ENCODE measurements at regions not wholly inside any gene's neighbourhood (a gene's known extent, or its start where the extent isn't known, plus 50 kb on each side); places are given as distances from the start of the nearest gene placed in this dataset.
"Not testable (repeated sequence)": the region's sequence is repeated elsewhere in the genome, so short reads cannot be mapped to it uniquely, and the experiment has no call there.

DNA sequence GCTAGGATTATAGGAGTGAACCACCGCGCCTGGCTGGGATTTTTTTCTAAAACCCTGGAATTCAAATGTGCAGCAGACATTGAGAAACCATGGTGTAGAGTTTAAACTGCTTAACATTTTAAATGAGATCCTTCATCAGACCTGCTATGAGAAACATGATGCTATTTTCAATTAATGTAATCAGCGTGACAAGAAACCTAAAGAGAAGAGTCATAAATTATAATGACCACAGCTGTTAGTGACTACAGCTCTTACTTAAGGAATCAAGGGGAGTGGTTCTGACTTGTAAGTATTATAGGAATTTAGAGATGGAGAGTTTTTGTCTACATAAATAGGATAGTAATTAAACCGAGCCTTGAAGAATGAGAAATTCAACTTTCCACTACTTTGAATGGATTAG is 170.6 kb downstream of the BARX2 start:
- DNase-seq, result no peak
- Histone ChIP-seq H3K36me3 (ENCODE audit: control insufficient read depth, insufficient read depth, low read length) (no peaks in the 10 kb centered on the region), H3K4me1 (ENCODE audit: control insufficient read depth, insufficient read depth, low read length) (no peaks in the 10 kb centered on the region), H3K4me3 (ENCODE audit: low read length) (no peak overlapping the region), H3K27ac (ENCODE audit: low read length) (no peak overlapping the region), H3K27me3 (ENCODE audit: control insufficient read depth, insufficient read depth, low read length) (no peaks in the 10 kb centered on the region), H3K9me3 (replicated peaks; ENCODE audit: control insufficient read depth, low read depth, low read length) (peaks cover 6% of the 10 kb centered on the region)
- no CpG with 5 or more reads among the region's 4 CpGs for WGBS (ENCODE audit: insufficient coverage)

DNA sequence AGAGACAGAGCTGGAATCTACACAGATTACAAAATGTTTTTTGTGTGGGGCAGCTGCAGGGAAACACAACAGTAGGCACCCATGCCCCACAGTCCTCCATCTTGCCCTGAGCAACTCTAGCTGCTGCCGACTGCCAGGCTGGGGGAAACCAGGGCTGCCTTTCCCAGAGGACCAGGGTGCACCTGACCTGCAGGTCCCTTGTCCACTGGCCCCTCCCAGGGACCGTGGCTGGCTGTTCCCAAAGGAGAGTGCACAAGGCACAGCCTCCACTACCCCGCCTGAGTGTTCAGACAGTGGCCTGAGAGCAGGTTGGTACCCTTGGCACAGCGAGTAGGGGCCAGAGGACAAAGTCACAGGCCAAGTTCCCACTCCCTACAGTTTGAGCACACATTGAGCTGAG is 181.8 kb downstream of the BARX2 start:
- H3K36me3 ChIP-seq (ENCODE audit: control insufficient read depth, insufficient read depth, low read length), result no peaks in the 10 kb centered on the region
- H3K27me3 ChIP-seq (ENCODE audit: control insufficient read depth, insufficient read depth, low read length), result no peaks in the 10 kb centered on the region
- no peak for DNase-seq
- no peak overlapping the region for H3K27ac ChIP-seq (ENCODE audit: low read length)
- no peaks in the 10 kb centered on the region for H3K4me1 ChIP-seq (ENCODE audit: control insufficient read depth, insufficient read depth, low read length)
- WGBS (ENCODE audit: insufficient coverage), result 74% methylated on average over 3 of the region's 4 CpGs
- no peaks in the 10 kb centered on the region for H3K9me3 ChIP-seq (replicated peaks; ENCODE audit: control insufficient read depth, low read depth, low read length)
- H3K4me3 ChIP-seq (ENCODE audit: low read length), result no peak overlapping the region

GRCh38 chr11:129569007-129569406 is 193.4 kb downstream of the BARX2 start:
- H3K4me3 ChIP-seq (ENCODE audit: low read length), result no peak overlapping the region
- H3K4me1 ChIP-seq (ENCODE audit: control insufficient read depth, insufficient read depth, low read length), result no peaks in the 10 kb centered on the region
- no peak for DNase-seq
- H3K27me3 ChIP-seq (ENCODE audit: control insufficient read depth, insufficient read depth, low read length), result no peaks in the 10 kb centered on the region
- no peak overlapping the region for H3K27ac ChIP-seq (ENCODE audit: low read length)
- 70% methylated on average over 2 of the region's 3 CpGs for WGBS (ENCODE audit: insufficient coverage)
- peaks cover 10% of the 10 kb centered on the region for H3K9me3 ChIP-seq (replicated peaks; ENCODE audit: control insufficient read depth, low read depth, low read length)
- no peaks in the 10 kb centered on the region for H3K36me3 ChIP-seq (ENCODE audit: control insufficient read depth, insufficient read depth, low read length)

- not testable (repeated sequence) for H3K4me1 ChIP-seq (ENCODE audit: control insufficient read depth, insufficient read depth, low read length); H3K27ac ChIP-seq (ENCODE audit: low read length); H3K4me3 ChIP-seq (ENCODE audit: low read length); DNase-seq; H3K36me3 ChIP-seq (ENCODE audit: control insufficient read depth, insufficient read depth, low read length); H3K27me3 ChIP-seq (ENCODE audit: control insufficient read depth, insufficient read depth, low read length)
- 96% methylated on average over 8 of the region's 8 CpGs for WGBS (ENCODE audit: insufficient coverage)
- H3K9me3 ChIP-seq (replicated peaks; ENCODE audit: control insufficient read depth, low read depth, low read length), result peaks cover 10% of the 10 kb centered on the region
Measured at GRCh38 chr11:129572667-129573066, 197.0 kb downstream of the BARX2 start.

DNA sequence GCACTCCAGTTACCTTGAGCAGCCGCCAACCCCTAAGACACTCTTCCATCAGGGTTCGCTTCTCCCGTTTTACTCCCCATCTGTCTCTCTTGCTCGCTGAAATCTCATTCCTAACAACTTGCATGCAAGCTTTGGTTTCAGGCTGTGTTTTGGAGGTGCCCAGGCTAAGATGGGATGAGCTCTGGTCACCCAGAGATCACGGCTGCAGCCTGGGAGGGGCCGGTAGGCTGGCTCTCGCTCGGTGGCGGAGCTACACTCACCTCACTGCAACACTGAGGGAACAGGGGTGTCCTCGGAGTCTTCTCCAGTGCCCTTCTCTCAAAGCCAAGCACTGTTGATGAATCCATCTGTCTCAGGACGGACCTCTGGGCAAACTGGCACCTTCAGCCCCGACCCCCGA is 197.5 kb downstream of the BARX2 start:
- Histone ChIP-seq H3K27ac (ENCODE audit: low read length) (no peak overlapping the region), H3K4me1 (ENCODE audit: control insufficient read depth, insufficient read depth, low read length) (no peaks in the 10 kb centered on the region), H3K36me3 (ENCODE audit: control insufficient read depth, insufficient read depth, low read length) (no peaks in the 10 kb centered on the region), H3K9me3 (replicated peaks; ENCODE audit: control insufficient read depth, low read depth, low read length) (peaks cover 10% of the 10 kb centered on the region), H3K4me3 (ENCODE audit: low read length) (no peak overlapping the region), H3K27me3 (ENCODE audit: control insufficient read depth, insufficient read depth, low read length) (no peaks in the 10 kb centered on the region)
- 85% methylated on average over 8 of the region's 13 CpGs for WGBS (ENCODE audit: insufficient coverage)
- no peak for DNase-seq

- Histone ChIP-seq H3K9me3 (replicated peaks; ENCODE audit: control insufficient read depth, low read depth, low read length) (peaks cover 5% of the 10 kb centered on the region), H3K27ac (ENCODE audit: low read length) (no peak overlapping the region), H3K27me3 (ENCODE audit: control insufficient read depth, insufficient read depth, low read length) (no peaks in the 10 kb centered on the region), H3K4me1 (ENCODE audit: control insufficient read depth, insufficient read depth, low read length) (no peaks in the 10 kb centered on the region), H3K36me3 (ENCODE audit: control insufficient read depth, insufficient read depth, low read length) (no peaks in the 10 kb centered on the region), H3K4me3 (ENCODE audit: low read length) (no peak overlapping the region)
- WGBS (ENCODE audit: insufficient coverage), result 58% methylated on average over 9 of the region's 13 CpGs
- no peak for DNase-seq
Measured at GRCh38 chr11:129574431-129574830, 198.8 kb downstream of the BARX2 start.

DNA sequence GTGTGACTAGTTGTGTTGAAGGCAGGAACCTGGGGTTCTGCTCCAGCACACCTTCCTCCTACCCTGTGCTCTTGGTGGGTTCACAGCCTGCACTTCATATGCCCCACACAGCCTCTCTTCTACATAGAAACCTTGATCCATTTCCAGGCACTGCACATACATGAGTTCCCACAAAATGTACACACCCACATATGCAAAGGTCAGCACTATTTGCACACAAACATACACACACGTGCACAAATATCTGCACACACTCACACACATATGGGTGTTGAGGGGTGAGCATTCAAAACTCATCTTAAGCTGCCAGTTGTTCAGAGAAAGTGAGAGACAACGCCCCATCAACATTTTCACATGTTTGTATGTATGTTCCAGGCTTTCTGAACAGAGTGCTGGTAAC is 201.0 kb downstream of the BARX2 start:
- Histone ChIP-seq H3K4me1 (ENCODE audit: control insufficient read depth, insufficient read depth, low read length) (no peaks in the 10 kb centered on the region), H3K36me3 (ENCODE audit: control insufficient read depth, insufficient read depth, low read length) (no peaks in the 10 kb centered on the region)
- no CpG with 5 or more reads among the region's 2 CpGs for WGBS (ENCODE audit: insufficient coverage)

GRCh38 chr11:129578006-129578405 is 202.4 kb downstream of the BARX2 start:
- 96% methylated on average over 3 of the region's 4 CpGs for WGBS (ENCODE audit: insufficient coverage)
- Histone ChIP-seq H3K9me3 (replicated peaks; ENCODE audit: control insufficient read depth, low read depth, low read length) (peaks cover 2% of the 10 kb centered on the region), H3K27me3 (ENCODE audit: control insufficient read depth, insufficient read depth, low read length) (peaks cover 2% of the 10 kb centered on the region), H3K36me3 (ENCODE audit: control insufficient read depth, insufficient read depth, low read length) (no peaks in the 10 kb centered on the region), H3K4me3 (ENCODE audit: low read length) (no peak overlapping the region), H3K4me1 (ENCODE audit: control insufficient read depth, insufficient read depth, low read length) (no peaks in the 10 kb centered on the region), H3K27ac (ENCODE audit: low read length) (no peak overlapping the region)
- no peak for DNase-seq

More for the DNA sequence above, 201.0 kb downstream of the BARX2 start:
- Histone ChIP-seq H3K27me3 (ENCODE audit: control insufficient read depth, insufficient read depth, low read length) (no peaks in the 10 kb centered on the region), H3K27ac (ENCODE audit: low read length) (no peak overlapping the region), H3K4me3 (ENCODE audit: low read length) (no peak overlapping the region), H3K9me3 (replicated peaks; ENCODE audit: control insufficient read depth, low read depth, low read length) (peaks cover 3% of the 10 kb centered on the region)
- no peak for DNase-seq

- no peaks in the 10 kb centered on the region for H3K4me1 ChIP-seq (ENCODE audit: control insufficient read depth, insufficient read depth, low read length)
- H3K9me3 ChIP-seq (replicated peaks; ENCODE audit: control insufficient read depth, low read depth, low read length), result no peaks in the 10 kb centered on the region
- H3K36me3 ChIP-seq (ENCODE audit: control insufficient read depth, insufficient read depth, low read length), result no peaks in the 10 kb centered on the region
- peaks cover 6% of the 10 kb centered on the region for H3K27me3 ChIP-seq (ENCODE audit: control insufficient read depth, insufficient read depth, low read length)
- 81% methylated on average over 6 of the region's 10 CpGs for WGBS (ENCODE audit: insufficient coverage)
- H3K4me3 ChIP-seq (ENCODE audit: low read length), result no peak overlapping the region
- H3K27ac ChIP-seq (ENCODE audit: low read length), result no peak overlapping the region
- DNase-seq, result no peak
Measured at GRCh38 chr11:129580278-129580677, 204.6 kb downstream of the BARX2 start.

DNA sequence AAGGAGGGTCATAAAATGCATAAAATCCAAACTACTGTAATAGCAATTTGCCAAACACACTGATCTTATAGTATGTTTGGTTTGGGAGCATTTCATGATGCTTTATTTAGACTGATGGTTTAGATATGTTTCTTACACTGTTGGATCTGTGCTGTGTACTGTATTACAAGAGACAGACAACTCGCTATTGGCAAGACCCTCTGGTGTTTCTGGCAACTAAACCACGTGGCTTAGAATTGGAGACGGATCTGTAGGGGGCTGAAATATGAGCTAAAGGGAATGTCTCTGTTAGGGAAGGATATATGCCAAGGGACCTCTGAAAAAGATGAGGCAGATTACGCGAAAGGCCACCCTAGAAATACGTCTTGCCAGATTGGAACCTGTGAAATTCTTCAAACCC is 208.7 kb downstream of the BARX2 start:
- no peaks in the 10 kb centered on the region for H3K36me3 ChIP-seq (ENCODE audit: control insufficient read depth, insufficient read depth, low read length)
- H3K4me3 ChIP-seq (ENCODE audit: low read length), result no peak overlapping the region
- peak; percentile 45 for DNase-seq
- WGBS (ENCODE audit: insufficient coverage), result 3% methylated on average over 3 of the region's 6 CpGs
- no peaks in the 10 kb centered on the region for H3K4me1 ChIP-seq (ENCODE audit: control insufficient read depth, insufficient read depth, low read length)
- no peaks in the 10 kb centered on the region for H3K9me3 ChIP-seq (replicated peaks; ENCODE audit: control insufficient read depth, low read depth, low read length)
- peaks cover 8% of the 10 kb centered on the region for H3K27me3 ChIP-seq (ENCODE audit: control insufficient read depth, insufficient read depth, low read length)
- H3K27ac ChIP-seq (ENCODE audit: low read length), result no peak overlapping the region

DNA sequence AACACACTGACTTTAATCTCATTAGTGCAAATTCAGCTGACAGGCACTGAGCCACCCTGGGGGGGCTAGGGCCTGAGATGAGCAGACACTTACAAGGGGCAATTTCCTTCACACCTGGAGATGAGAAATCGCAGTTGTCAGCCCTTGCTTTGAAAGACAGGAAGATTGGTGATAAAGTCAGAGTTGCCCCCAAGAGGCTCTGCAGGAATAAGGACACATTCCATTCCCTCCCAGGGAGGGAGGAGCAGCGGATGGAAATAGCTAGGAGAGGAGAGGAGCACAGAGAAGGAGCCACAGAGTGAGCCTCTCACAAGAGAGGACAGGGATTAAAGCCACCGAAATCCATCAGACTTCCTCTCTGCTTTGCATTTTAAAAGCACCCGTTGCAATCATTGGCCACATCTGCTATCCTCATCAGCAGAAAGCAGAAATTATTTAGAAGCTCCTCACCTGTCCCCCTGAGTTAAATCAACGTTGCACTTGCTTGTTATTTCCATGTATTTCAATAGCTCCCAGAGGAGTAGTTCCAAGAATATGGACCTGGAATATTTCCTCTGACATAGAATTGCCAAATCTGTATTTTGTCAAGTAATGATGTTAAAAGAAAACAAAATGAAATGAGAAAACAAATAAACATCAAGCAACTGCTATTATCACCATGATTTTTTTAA is 213.7 kb downstream of the BARX2 start:
- Histone ChIP-seq H3K4me1 (ENCODE audit: control insufficient read depth, insufficient read depth, low read length) (no peaks in the 10 kb centered on the region), H3K27ac (ENCODE audit: low read length) (no peak overlapping the region), H3K27me3 (ENCODE audit: control insufficient read depth, insufficient read depth, low read length) (peaks cover 6% of the 10 kb centered on the region), H3K4me3 (ENCODE audit: low read length) (no peak overlapping the region), H3K36me3 (ENCODE audit: control insufficient read depth, insufficient read depth, low read length) (no peaks in the 10 kb centered on the region), H3K9me3 (replicated peaks; ENCODE audit: control insufficient read depth, low read depth, low read length) (no peaks in the 10 kb centered on the region)
- peak; percentile 35 for DNase-seq
- WGBS (ENCODE audit: insufficient coverage), result 6% methylated on average over 3 of the region's 5 CpGs

Data from muscle of leg (tissue), 3 donors.